H1 (cell line): ENCODE measurements at regions not wholly inside any gene's neighbourhood (a gene's known extent, or its start where the extent isn't known, plus 50 kb on each side); places are given as distances from the start of the nearest gene placed in this dataset.

Experiments used
- CTCF ChIA-PET: fragments of 300-600 bp; sonication (Branson Sonifier 250); formaldehyde crosslinking; loops from one replicate; lab custom pipeline; 2021; ENCODE audit not compliant: partially characterized antibody; lab: Charles Lee
- POLR2A ChIA-PET: fragments of 300-600 bp; sonication (Branson Sonifier 250); formaldehyde crosslinking; loops from one replicate; lab custom pipeline; 2021; ENCODE audit warnings: inconsistent platforms; ENCODE audit not compliant: partially characterized antibody; lab: Charles Lee
- DNase-seq, 2 experiments: peaks; one replicate each; pipeline versions ENCODE4 v3.0.0 to v3.0.0-alpha.2; 2010 to 2022; ENCODE audit warnings: low spot score in 2 of 2, low read depth in 1 of 2, mixed read lengths in 1 of 2
- FAIRE-seq: peaks from 2 replicates; lab custom pipeline; 2011; peaks lifted over from hg19 to GRCh38; lab: Jason Lieb, UNC
- H2AFZ ChIP-seq: 2 replicates; pipeline ENCODE4 v1.8.1; 2012; ENCODE audit warnings: low read length, inconsistent platforms
- H2AK5ac ChIP-seq: 2 replicates; pipeline ENCODE4 v1.6.1; 2013; ENCODE audit warnings: low read depth, low read length
- H2BK120ac ChIP-seq: replicated peaks from 2 replicates; pipeline ENCODE3; 2013; ENCODE audit warnings: low read depth, low read length, inconsistent platforms
- H2BK12ac ChIP-seq: 2 replicates; pipeline ENCODE4 v1.6.1; 2013; ENCODE audit warnings: low read depth, low read length
- H2BK15ac ChIP-seq: 2 replicates; pipeline ENCODE4 v1.6.1; 2013; ENCODE audit warnings: low read length
- H2BK20ac ChIP-seq: 2 replicates; pipeline ENCODE4 v1.6.1; 2013; ENCODE audit warnings: low read length
- H2BK5ac ChIP-seq: 2 replicates; pipeline ENCODE4 v1.6.1; 2013; ENCODE audit warnings: low read depth, low read length
- H3K14ac ChIP-seq: 2 replicates; pipeline ENCODE4 v1.6.1; 2013; ENCODE audit warnings: inconsistent platforms; ENCODE audit not compliant: insufficient read length
- H3K18ac ChIP-seq: 2 replicates; pipeline ENCODE4 v1.6.1; 2013; ENCODE audit warnings: low read length; ENCODE audit errors: extremely low read depth
- H3K23ac ChIP-seq: 2 replicates; pipeline ENCODE4 v1.6.1; 2013; ENCODE audit warnings: inconsistent platforms; ENCODE audit not compliant: insufficient read length
- H3K23me2 ChIP-seq: 2 replicates; pipeline ENCODE4 v1.6.1; 2013; ENCODE audit warnings: low read depth, low read length
- H3K27ac ChIP-seq: 2 replicates; pipeline ENCODE4 v1.6.1; 2011; ENCODE audit warnings: low read depth, low read length, inconsistent platforms
- H3K27me3 ChIP-seq, 4 experiments: replicated peaks in 1 of 4; 1 replicate in 1 of 4; 2 replicates in 3 of 4; pipeline versions ENCODE4 v1.6.1 to v1.8.1; 2011 to 2013; ENCODE audit warnings: low read length in 3 of 4, mild to moderate bottlenecking in 3 of 4, inconsistent platforms in 2 of 4, mixed read lengths in 2 of 4, moderate library complexity in 1 of 4; ENCODE audit not compliant: control insufficient read depth in 3 of 4, insufficient read depth in 3 of 4; ENCODE audit errors: extremely low read depth in 1 of 4
- H3K36me3 ChIP-seq, 4 experiments: 2 replicates each; pipeline versions ENCODE4 v1.6.1 to v1.8.1; 2011 to 2013; ENCODE audit warnings: mild to moderate bottlenecking in 4 of 4, low read length in 3 of 4, moderate library complexity in 2 of 4, control low read depth in 1 of 4, inconsistent platforms in 1 of 4; ENCODE audit not compliant: insufficient read depth in 4 of 4, control insufficient read depth in 2 of 4
- H3K4ac ChIP-seq: replicated peaks from 2 replicates; pipeline ENCODE3; 2013; ENCODE audit warnings: low read length, low read depth, mixed read lengths, inconsistent platforms; ENCODE audit not compliant: insufficient read length
- H3K4me1 ChIP-seq, 4 experiments: replicated peaks in 1 of 4; 1 replicate in 1 of 4; 2 replicates in 3 of 4; pipeline versions ENCODE4 v1.6.1 to v1.8.1; 2011 to 2013; ENCODE audit warnings: low read length in 3 of 4, inconsistent platforms in 2 of 4, mixed read lengths in 1 of 4; ENCODE audit not compliant: insufficient read depth in 4 of 4, control insufficient read depth in 3 of 4
- H3K4me2 ChIP-seq, 2 experiments: 2 replicates each; pipeline versions ENCODE4 v1.6.1 to v1.8.1; 2011 to 2013; ENCODE audit warnings: low read depth in 2 of 2, low read length in 2 of 2, control low read depth in 1 of 2, inconsistent platforms in 1 of 2, mild to moderate bottlenecking in 1 of 2; ENCODE audit not compliant: insufficient read depth in 1 of 2
- H3K4me3 ChIP-seq, 4 experiments: fragments of 200-600, 300-600 bp in 1 of 4; sonication (generic), shearing (Covaris generic), sonication (Bioruptor Twin) in 1 of 4; 2 replicates each; pipeline versions ENCODE4 v1.5.1 to v1.8.1; 2011 to 2016; ENCODE audit warnings: low read length in 4 of 4, low read depth in 3 of 4, control low read depth in 2 of 4, inconsistent platforms in 2 of 4, mild to moderate bottlenecking in 2 of 4, mixed read lengths in 1 of 4, moderate library complexity in 1 of 4; ENCODE audit not compliant: insufficient read depth in 2 of 4; ENCODE audit errors: extremely low read depth in 1 of 4
- H3K56ac ChIP-seq: replicated peaks from 2 replicates; pipeline ENCODE3; 2013; ENCODE audit warnings: low read depth, mild to moderate bottlenecking, mixed read lengths, low read length, inconsistent platforms; ENCODE audit not compliant: insufficient read length
- H3K79me1 ChIP-seq: 2 replicates; pipeline ENCODE4 v1.6.1; 2013; ENCODE audit warnings: low read depth, low read length, control low read depth
- H3K79me2 ChIP-seq, 2 experiments: 2 replicates each; pipeline versions ENCODE4 v1.6.1 to v1.8.1; 2012 to 2013; ENCODE audit warnings: low read length in 2 of 2, mild to moderate bottlenecking in 2 of 2, inconsistent platforms in 1 of 2; ENCODE audit not compliant: insufficient read depth in 2 of 2, control insufficient read depth in 1 of 2
- H3K9ac ChIP-seq, 4 experiments: replicated peaks in 1 of 4; 1 replicate in 1 of 4; 2 replicates in 3 of 4; pipeline versions ENCODE4 v1.6.1 to v1.8.1; 2011 to 2013; ENCODE audit warnings: low read depth in 3 of 4, low read length in 3 of 4, control low read depth in 2 of 4, mild to moderate bottlenecking in 2 of 4, moderate library complexity in 2 of 4, inconsistent platforms in 1 of 4; ENCODE audit errors: extremely low read depth in 1 of 4
- H3K9me3 ChIP-seq, 2 experiments: 2 replicates each; pipeline versions ENCODE4 v1.6.1 to v1.8.1; 2012 to 2013; ENCODE audit warnings: mild to moderate bottlenecking in 2 of 2, moderate library complexity in 2 of 2, control low read depth in 1 of 2, inconsistent platforms in 1 of 2, low read depth in 1 of 2, low read length in 1 of 2, mixed read lengths in 1 of 2; ENCODE audit not compliant: insufficient read depth in 2 of 2
- H4K20me1 ChIP-seq, 2 experiments: replicated peaks in 1 of 2; 2 replicates each; pipeline versions ENCODE3 to v1.8.1; 2011 to 2013; ENCODE audit warnings: inconsistent platforms in 2 of 2, low read length in 2 of 2, mild to moderate bottlenecking in 1 of 2; ENCODE audit not compliant: insufficient read depth in 2 of 2, control insufficient read depth in 1 of 2
- H4K5ac ChIP-seq: 2 replicates; pipeline ENCODE4 v1.6.1; 2013; ENCODE audit warnings: low read length, low read depth, mixed read lengths, inconsistent platforms; ENCODE audit not compliant: insufficient read length
- H4K8ac ChIP-seq: 2 replicates; pipeline ENCODE4 v1.8.0; 2013; ENCODE audit warnings: mild to moderate bottlenecking, moderate library complexity, low read length, inconsistent platforms; ENCODE audit not compliant: insufficient read depth; ENCODE audit errors: extremely low read depth
- H4K91ac ChIP-seq: replicated peaks from 2 replicates; pipeline ENCODE3; 2013; ENCODE audit warnings: low read length, mixed read lengths, inconsistent platforms; ENCODE audit not compliant: insufficient read length
- CHD1 ChIP-seq: IDR thresholded peaks from 2 replicates; pipeline ENCODE4 v1.6.1; 2012; ENCODE audit warnings: low read depth, low read length, improper control_type of control experiment
- SIRT6 ChIP-seq: IDR thresholded peaks from one replicate; pipeline ENCODE4 v1.7.1; 2012; ENCODE audit warnings: low read length, inconsistent platforms
- SP2 ChIP-seq: IDR thresholded peaks from 2 replicates; pipeline ENCODE4 v1.6.1; 2012; ENCODE audit warnings: mild to moderate bottlenecking, low read length, inconsistent platforms
- WGBS, 2 experiments: shearing (Covaris generic) in 1 of 2; methylation state at CpG; one replicate each; pipeline versions ENCODE4 v1.1.6 to v1.1.7; 2013 to 2015; ENCODE audit warnings: low lambda C conversion rate in 2 of 2, mixed read lengths in 2 of 2, inconsistent platforms in 1 of 2, low coverage in 1 of 2, missing lambda C conversion rate in 1 of 2; ENCODE audit not compliant: insufficient replicate concordance in 2 of 2, insufficient coverage in 1 of 2, insufficient read length in 1 of 2; ENCODE audit errors: extremely low coverage in 1 of 2, missing lambda C conversion rate in 1 of 2; 5-methylcytosine and 5-hydroxymethylcytosine counted together

DNA sequence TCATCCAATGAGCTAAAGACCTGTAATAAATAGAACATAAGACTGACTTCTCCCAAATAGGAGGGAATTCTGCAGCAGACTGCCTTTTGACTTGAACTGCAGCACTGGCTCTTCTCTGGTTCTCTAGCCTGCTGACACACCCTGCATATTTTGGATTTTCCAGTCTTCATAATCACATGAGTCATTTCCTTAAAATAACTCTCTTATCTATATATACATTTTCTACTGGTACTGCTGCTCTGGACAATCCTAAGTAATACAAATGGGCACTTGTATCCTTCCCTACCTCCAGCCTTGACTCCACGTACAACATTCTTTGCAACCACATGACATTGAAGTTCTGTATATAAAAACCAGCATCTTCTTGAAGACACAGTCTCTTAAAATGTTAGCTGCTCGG lies 429.4 kb upstream of the TMPRSS15 start:
- Histone ChIP-seq H3K9ac (no peak overlapping the region), H3K14ac (no peak overlapping the region), H2BK5ac (no peak overlapping the region), H3K4me2 (no peak overlapping the region), H2AK5ac (no peak overlapping the region), H4K91ac (no peak overlapping the region), H3K18ac (no peak overlapping the region), H4K20me1 (no peaks in the 10 kb centered on the region), H3K23me2 (no peaks in the 10 kb centered on the region), H3K79me2 (no peaks in the 10 kb centered on the region), H3K9me3 (no peaks in the 10 kb centered on the region), H2AFZ (no peak overlapping the region), H4K8ac (no peak overlapping the region), H3K27me3 (no peaks in the 10 kb centered on the region), H2BK20ac (no peak overlapping the region), H3K4me3 (no peak overlapping the region), H2BK15ac (no peak overlapping the region), H4K5ac (no peak overlapping the region), H2BK12ac (no peak overlapping the region), H3K4me1 (no peaks in the 10 kb centered on the region), H3K27ac (no peak overlapping the region), H3K4ac (no peak overlapping the region), H3K36me3 (no peaks in the 10 kb centered on the region), H2BK120ac (no peak overlapping the region), H3K79me1 (no peaks in the 10 kb centered on the region), H3K23ac (no peak overlapping the region), H3K56ac (no peak overlapping the region)
- whole genome bisulfite sequencing, 2 experiments, result 88% methylated on average over 2 of the region's 2 CpGs; no CpG with 5 or more reads in 1 of the 2 experiments
- ChIA-PET POLR2A (no interaction called here), CTCF (interaction anchor here (0.6 kb wide), 1 partner anchor 10 kb away, joined by 4 read pairs; no protein-coding TSS in a partner anchor)
- no peak for DNase-seq
- no peak for FAIRE-seq
- no peak for TF ChIP-seq SP2
- no peak for TF ChIP-seq CHD1
- TF ChIP-seq SIRT6, result no peak
